HL-60 (cell line): ENCODE measurements at regions not wholly inside any gene's neighbourhood (a gene's known extent, or its start where the extent isn't known, plus 50 kb on each side); places are given as distances from the start of the nearest gene placed in this dataset.

Experiments used
- CTCF ChIP-seq: IDR thresholded peaks from one replicate; pipeline ENCODE4 v1.5.1; 2011; ENCODE audit warnings: low read length, control low read depth, inconsistent platforms; ENCODE audit not compliant: insufficient read depth
- GABPA ChIP-seq: IDR thresholded peaks from 2 replicates; pipeline ENCODE4 v1.6.1; 2012; ENCODE audit warnings: low read depth
- POLR2AphosphoS5 ChIP-seq: IDR thresholded peaks from 2 replicates; pipeline ENCODE4 v1.6.1; 2012; ENCODE audit warnings: low read depth
- SPI1 ChIP-seq: IDR thresholded peaks from 2 replicates; pipeline ENCODE4 v1.6.1; 2012; ENCODE audit warnings: low read depth, mild to moderate bottlenecking, borderline replicate concordance

GRCh38 chr4:185931375-185931774 is 119.4 kb upstream of the SORBS2 start:
- no peak for TF ChIP-seq CTCF
- TF ChIP-seq POLR2AphosphoS5: no peak
- TF ChIP-seq GABPA: no peak
- TF ChIP-seq SPI1: no peak
